ENCODE measurements at regions not wholly inside any gene's neighbourhood (a gene's known extent, or its start where the extent isn't known, plus 50 kb on each side); places are given as distances from the start of the nearest gene placed in this dataset.

GRCh38 chr15:72890043-72890442 is 106.5 kb upstream of the ADPGK start:
- Histone ChIP-seq H3K4me3 (ENCODE audit: low read depth in 1 of 2, low read length in 2 of 2) (no peak overlapping the region), H4K20me1 (ENCODE audit: insufficient read depth, low read length) (no peaks in the 10 kb centered on the region), H3K27me3 (ENCODE audit: insufficient read depth, low read length, poor library complexity) (no peaks in the 10 kb centered on the region), H3K79me2 (ENCODE audit: insufficient read depth, low read length) (no peaks in the 10 kb centered on the region), H2AFZ (ENCODE audit: low read depth, low read length) (no peak overlapping the region), H3K9me3 (ENCODE audit: insufficient read depth, low read length, severe bottlenecking) (no peaks in the 10 kb centered on the region), H3K9ac (ENCODE audit: low read depth, low read length) (no peak overlapping the region), H3K4me2 (ENCODE audit: insufficient read depth, low read length) (no peak overlapping the region), H3K36me3 (ENCODE audit: insufficient read depth, low read length) (no peaks in the 10 kb centered on the region), H3K4me1 (ENCODE audit: insufficient read depth, low read length) (no peaks in the 10 kb centered on the region), H3K27ac (ENCODE audit: low read length) (no peak overlapping the region)
- no peak for ATAC-seq (ENCODE audit: insufficient read depth, low read depth)
- no peak for DNase-seq
- no peak for TF ChIP-seq CTCF (IDR thresholded peaks at IDR 0.05; ENCODE audit: borderline replicate concordance, extremely low read depth, low read length, poor library complexity, severe bottlenecking)
- TF ChIP-seq EZH2 (IDR thresholded peaks at IDR 0.05; ENCODE audit: borderline replicate concordance, low read depth, low read length, severe bottlenecking): no peak

- Histone ChIP-seq H3K36me3 (ENCODE audit: insufficient read depth, low read length) (no peaks in the 10 kb centered on the region), H3K27me3 (ENCODE audit: insufficient read depth, low read length, poor library complexity) (no peaks in the 10 kb centered on the region), H3K4me1 (ENCODE audit: insufficient read depth, low read length) (no peaks in the 10 kb centered on the region), H3K27ac (ENCODE audit: low read length) (no peak overlapping the region), H3K9me3 (ENCODE audit: insufficient read depth, low read length, severe bottlenecking) (no peaks in the 10 kb centered on the region), H3K4me2 (ENCODE audit: insufficient read depth, low read length) (no peak overlapping the region), H3K9ac (ENCODE audit: low read depth, low read length) (no peak overlapping the region), H2AFZ (ENCODE audit: low read depth, low read length) (no peak overlapping the region), H4K20me1 (ENCODE audit: insufficient read depth, low read length) (no peaks in the 10 kb centered on the region), H3K79me2 (ENCODE audit: insufficient read depth, low read length) (no peaks in the 10 kb centered on the region), H3K4me3 (ENCODE audit: low read depth in 1 of 2, low read length in 2 of 2) (no peak overlapping the region)
- no peak for TF ChIP-seq CTCF (IDR thresholded peaks at IDR 0.05; ENCODE audit: borderline replicate concordance, extremely low read depth, low read length, poor library complexity, severe bottlenecking)
- no peak for TF ChIP-seq EZH2 (IDR thresholded peaks at IDR 0.05; ENCODE audit: borderline replicate concordance, low read depth, low read length, severe bottlenecking)
- no peak for ATAC-seq (ENCODE audit: insufficient read depth, low read depth)
- DNase-seq: no peak
Observed at GRCh38 chr15:72889545-72889944, 106.0 kb upstream of the ADPGK start.

- no peaks in the 10 kb centered on the region for H3K9me3 ChIP-seq (ENCODE audit: insufficient read depth, low read length, severe bottlenecking)
- no peak for ATAC-seq (ENCODE audit: insufficient read depth, low read depth)
- H2AFZ ChIP-seq (ENCODE audit: low read depth, low read length): no peak overlapping the region
- DNase-seq: no peak
- no peak overlapping the region for H3K27ac ChIP-seq (ENCODE audit: low read length)
- H4K20me1 ChIP-seq (ENCODE audit: insufficient read depth, low read length): no peaks in the 10 kb centered on the region
- H3K27me3 ChIP-seq (ENCODE audit: insufficient read depth, low read length, poor library complexity): no peaks in the 10 kb centered on the region
- H3K4me3 ChIP-seq (ENCODE audit: low read depth in 1 of 2, low read length in 2 of 2): no peak overlapping the region
- no peaks in the 10 kb centered on the region for H3K36me3 ChIP-seq (ENCODE audit: insufficient read depth, low read length)
- no peak overlapping the region for H3K9ac ChIP-seq (ENCODE audit: low read depth, low read length)
- H3K4me2 ChIP-seq (ENCODE audit: insufficient read depth, low read length): no peak overlapping the region
- TF ChIP-seq CTCF (IDR thresholded peaks at IDR 0.05; ENCODE audit: borderline replicate concordance, extremely low read depth, low read length, poor library complexity, severe bottlenecking) (no peak), EZH2 (IDR thresholded peaks at IDR 0.05; ENCODE audit: borderline replicate concordance, low read depth, low read length, severe bottlenecking) (no peak)
- H3K79me2 ChIP-seq (ENCODE audit: insufficient read depth, low read length): no peaks in the 10 kb centered on the region
- no peaks in the 10 kb centered on the region for H3K4me1 ChIP-seq (ENCODE audit: insufficient read depth, low read length)
Observed at GRCh38 chr15:72888811-72889210, 105.3 kb upstream of the ADPGK start.

- H3K36me3 ChIP-seq (ENCODE audit: insufficient read depth, low read length): no peaks in the 10 kb centered on the region
- DNase-seq (no peak), ATAC-seq (ENCODE audit: insufficient read depth, low read depth) (no peak)
- H2AFZ ChIP-seq (ENCODE audit: low read depth, low read length): no peak overlapping the region
- no peaks in the 10 kb centered on the region for H4K20me1 ChIP-seq (ENCODE audit: insufficient read depth, low read length)
- H3K27me3 ChIP-seq (ENCODE audit: insufficient read depth, low read length, poor library complexity): no peaks in the 10 kb centered on the region
- H3K9me3 ChIP-seq (ENCODE audit: insufficient read depth, low read length, severe bottlenecking): no peaks in the 10 kb centered on the region
- H3K9ac ChIP-seq (ENCODE audit: low read depth, low read length): no peak overlapping the region
- no peaks in the 10 kb centered on the region for H3K4me1 ChIP-seq (ENCODE audit: insufficient read depth, low read length)
- TF ChIP-seq CTCF (IDR thresholded peaks at IDR 0.05; ENCODE audit: borderline replicate concordance, extremely low read depth, low read length, poor library complexity, severe bottlenecking) (no peak), EZH2 (IDR thresholded peaks at IDR 0.05; ENCODE audit: borderline replicate concordance, low read depth, low read length, severe bottlenecking) (no peak)
- H3K4me2 ChIP-seq (ENCODE audit: insufficient read depth, low read length): no peak overlapping the region
- no peak overlapping the region for H3K27ac ChIP-seq (ENCODE audit: low read length)
- H3K79me2 ChIP-seq (ENCODE audit: insufficient read depth, low read length): no peaks in the 10 kb centered on the region
- no peak overlapping the region for H3K4me3 ChIP-seq (ENCODE audit: low read depth in 1 of 2, low read length in 2 of 2)
Observed at GRCh38 chr15:72888211-72888610, 104.7 kb upstream of the ADPGK start.
